Stimulated activated naive CD8-positive, alpha-beta T cell treated with anti-CD3 and anti-CD28 coated beads, Interleukin-15, amount 100 ng/mL, for 72 hours (primary cell): ENCODE measurements at regions not wholly inside any gene's neighbourhood (a gene's known extent, or its start where the extent isn't known, plus 50 kb on each side); places are given as distances from the start of the nearest gene placed in this dataset.

ENCODE experiments used
- ATAC-seq: fragments of 150-1000 bp; cut with Tn5 transposase; 2 replicates; pipeline ENCODE4 v1.10.0; 2021; ENCODE audit warnings: mild to moderate bottlenecking, moderate library complexity
- DNase-seq, 2 donors: peaks; one replicate each; pipeline ENCODE4 v3.0.0; 2021 to 2022
- H3K27ac Mint-ChIP-seq, 2 donors: one replicate each; pipeline ENCODE4 v1.8.0; 2022; ENCODE audit warnings: mild to moderate bottlenecking in 2 of 2, mixed read lengths in 2 of 2, moderate library complexity in 2 of 2
- H3K27me3 Mint-ChIP-seq: one replicate; pipeline ENCODE4 v1.8.0; 2022; ENCODE audit warnings: mixed read lengths
- H3K4me1 Mint-ChIP-seq: one replicate; pipeline ENCODE4 v1.8.0; 2022; ENCODE audit warnings: mild to moderate bottlenecking, mixed read lengths
- H3K4me3 Mint-ChIP-seq, 2 donors: one replicate each; pipeline ENCODE4 v1.8.0; 2022; ENCODE audit warnings: mild to moderate bottlenecking in 2 of 2, mixed read lengths in 2 of 2, moderate library complexity in 1 of 2
- H3K9me3 Mint-ChIP-seq, 2 donors: one replicate each; pipeline ENCODE4 v1.8.0; 2022; ENCODE audit warnings: mixed read lengths in 2 of 2

GRCh38 chr2:126413079-126413478 is 242.9 kb upstream of the GYPC start:
- Mint-ChIP-seq H3K4me3 (peak overlapping the region in 1 of 2 donors; percentile 64), H3K9me3 (peaks cover 0 to 9% of the 10 kb centered on the region in 2 donors), H3K27me3 (no peaks in the 10 kb centered on the region), H3K27ac (peak overlapping the region; percentile 7 to 30), H3K4me1 (peaks cover 18% of the 10 kb centered on the region)
- peak; percentile 92 for ATAC-seq
- DNase-seq = peak in 1 of 2 donors; percentile 1

GRCh38 chr2:126419403-126419802 is 236.6 kb upstream of the GYPC start:
- Mint-ChIP-seq H3K27me3 (peaks cover 6% of the 10 kb centered on the region), H3K4me1 (no peaks in the 10 kb centered on the region), H3K9me3 (peaks cover 19% of the 10 kb centered on the region in 2 donors), H3K27ac (no peak overlapping the region), H3K4me3 (no peak overlapping the region)
- DNase-seq (no peak), ATAC-seq (no peak)

DNA sequence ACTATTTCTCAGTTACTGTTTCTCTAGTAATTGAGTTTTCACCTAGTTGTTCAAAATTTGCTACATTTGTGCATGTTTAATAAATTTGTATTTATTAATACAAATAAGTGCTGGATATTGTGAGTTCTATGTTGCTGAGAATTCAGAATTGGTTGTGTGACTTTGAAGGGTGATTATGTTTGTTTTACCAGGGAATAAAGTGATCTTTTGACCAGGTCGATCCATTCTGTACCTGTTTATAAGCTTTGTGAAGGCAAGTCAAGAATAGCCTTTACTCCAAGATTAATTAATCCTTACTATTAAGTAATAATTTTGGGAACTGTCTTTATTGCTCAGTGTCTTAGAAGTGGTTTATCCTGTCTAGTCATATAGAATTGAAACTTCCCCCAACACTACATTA is 230.0 kb upstream of the GYPC start:
- peaks cover 0 to 4% of the 10 kb centered on the region in 2 donors for H3K9me3 Mint-ChIP-seq
- DNase-seq = no peak
- H3K27ac Mint-ChIP-seq = no peak overlapping the region
- no peak for ATAC-seq
- H3K4me3 Mint-ChIP-seq = no peak overlapping the region
- H3K27me3 Mint-ChIP-seq = peaks cover 12% of the 10 kb centered on the region
- H3K4me1 Mint-ChIP-seq = no peaks in the 10 kb centered on the region

- no peak for DNase-seq
- H3K4me3 Mint-ChIP-seq = no peak overlapping the region
- no peaks in the 10 kb centered on the region for H3K9me3 Mint-ChIP-seq
- H3K4me1 Mint-ChIP-seq = no peaks in the 10 kb centered on the region
- no peak for ATAC-seq
- H3K27ac Mint-ChIP-seq = no peak overlapping the region
- H3K27me3 Mint-ChIP-seq = peaks cover 8% of the 10 kb centered on the region
These were observed 226.9 kb upstream of the GYPC start for GRCh38 chr2:126429103-126429502.

- no peak overlapping the region for H3K4me3 Mint-ChIP-seq
- no peaks in the 10 kb centered on the region for H3K4me1 Mint-ChIP-seq
- H3K27me3 Mint-ChIP-seq = peaks cover 6% of the 10 kb centered on the region
- H3K27ac Mint-ChIP-seq = no peak overlapping the region
- DNase-seq (no peak), ATAC-seq (no peak)
- no peaks in the 10 kb centered on the region for H3K9me3 Mint-ChIP-seq
These were observed 224.8 kb upstream of the GYPC start for GRCh38 chr2:126431136-126431535.

DNA sequence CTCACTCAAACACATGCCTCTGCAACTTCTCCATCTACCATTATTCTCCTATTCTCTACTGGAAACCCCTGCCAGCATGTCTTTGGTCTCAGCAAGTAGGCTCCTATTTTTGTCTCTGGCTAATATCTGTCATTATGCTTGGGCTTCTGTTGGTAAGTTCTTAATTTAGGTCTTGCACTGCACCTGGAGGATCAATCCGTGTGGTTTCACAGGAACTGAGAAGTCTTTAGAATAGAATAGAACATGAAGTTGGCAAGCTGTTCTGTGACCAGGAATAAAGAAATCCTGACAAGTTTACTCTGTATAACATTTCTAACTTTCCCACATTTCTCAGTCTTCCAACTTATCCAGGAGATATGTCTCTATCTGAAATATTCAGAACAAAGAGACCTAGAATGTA is 219.5 kb upstream of the GYPC start:
- Mint-ChIP-seq H3K27me3 (peaks cover 13% of the 10 kb centered on the region), H3K27ac (no peak overlapping the region), H3K4me1 (no peaks in the 10 kb centered on the region), H3K4me3 (no peak overlapping the region), H3K9me3 (no peaks in the 10 kb centered on the region)
- ATAC-seq = no peak
- DNase-seq = no peak

- Mint-ChIP-seq H3K4me1 (no peaks in the 10 kb centered on the region), H3K27ac (no peak overlapping the region), H3K9me3 (no peaks in the 10 kb centered on the region), H3K4me3 (no peak overlapping the region), H3K27me3 (peaks cover 13% of the 10 kb centered on the region)
- no peak for ATAC-seq
- no peak for DNase-seq
These were observed 218.9 kb upstream of the GYPC start for GRCh38 chr2:126437016-126437415.

DNA sequence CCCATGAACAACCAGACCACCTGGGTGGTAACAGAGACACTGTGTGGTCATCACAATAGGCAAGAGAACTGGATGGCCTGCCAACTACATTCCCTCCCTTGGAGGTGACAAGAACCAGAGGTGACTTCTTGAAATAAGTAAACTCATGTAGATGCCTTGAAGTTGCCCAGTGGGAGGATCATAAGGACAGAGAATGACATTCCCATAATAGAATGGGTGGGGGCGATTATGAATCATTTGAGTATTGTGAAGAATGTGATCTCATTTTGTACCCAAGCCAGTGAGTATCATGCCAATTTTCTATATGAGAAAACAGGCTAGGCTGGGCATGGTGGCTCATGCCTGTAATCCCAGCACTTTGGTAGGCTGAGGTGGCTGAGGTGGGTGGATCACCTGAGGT is 211.4 kb upstream of the GYPC start:
- no peaks in the 10 kb centered on the region for H3K9me3 Mint-ChIP-seq
- no peak overlapping the region for H3K4me3 Mint-ChIP-seq
- DNase-seq = no peak
- no peak for ATAC-seq
- H3K27ac Mint-ChIP-seq = no peak overlapping the region
- H3K4me1 Mint-ChIP-seq = no peaks in the 10 kb centered on the region
- H3K27me3 Mint-ChIP-seq = peaks cover 3% of the 10 kb centered on the region

GRCh38 chr2:126446106-126446695 is 209.8 kb upstream of the GYPC start:
- Mint-ChIP-seq H3K27me3 (no peaks in the 10 kb centered on the region), H3K4me3 (no peak overlapping the region), H3K27ac (peak overlapping the region in 1 of 2 donors; percentile 19), H3K9me3 (no peaks in the 10 kb centered on the region), H3K4me1 (no peaks in the 10 kb centered on the region)
- no peak for ATAC-seq
- no peak for DNase-seq

GRCh38 chr2:126448611-126449010 is 207.3 kb upstream of the GYPC start:
- DNase-seq = no peak
- Mint-ChIP-seq H3K4me3 (no peak overlapping the region), H3K27me3 (no peaks in the 10 kb centered on the region), H3K27ac (no peak overlapping the region), H3K4me1 (no peaks in the 10 kb centered on the region), H3K9me3 (no peaks in the 10 kb centered on the region)
- ATAC-seq = no peak

GRCh38 chr2:126449677-126450076 is 206.3 kb upstream of the GYPC start:
- H3K9me3 Mint-ChIP-seq = peaks cover 0 to 8% of the 10 kb centered on the region in 2 donors
- no peaks in the 10 kb centered on the region for H3K4me1 Mint-ChIP-seq
- peaks cover 10% of the 10 kb centered on the region for H3K27me3 Mint-ChIP-seq
- DNase-seq (no peak), ATAC-seq (peak; percentile 9)
- H3K4me3 Mint-ChIP-seq = no peak overlapping the region
- H3K27ac Mint-ChIP-seq = no peak overlapping the region

DNA sequence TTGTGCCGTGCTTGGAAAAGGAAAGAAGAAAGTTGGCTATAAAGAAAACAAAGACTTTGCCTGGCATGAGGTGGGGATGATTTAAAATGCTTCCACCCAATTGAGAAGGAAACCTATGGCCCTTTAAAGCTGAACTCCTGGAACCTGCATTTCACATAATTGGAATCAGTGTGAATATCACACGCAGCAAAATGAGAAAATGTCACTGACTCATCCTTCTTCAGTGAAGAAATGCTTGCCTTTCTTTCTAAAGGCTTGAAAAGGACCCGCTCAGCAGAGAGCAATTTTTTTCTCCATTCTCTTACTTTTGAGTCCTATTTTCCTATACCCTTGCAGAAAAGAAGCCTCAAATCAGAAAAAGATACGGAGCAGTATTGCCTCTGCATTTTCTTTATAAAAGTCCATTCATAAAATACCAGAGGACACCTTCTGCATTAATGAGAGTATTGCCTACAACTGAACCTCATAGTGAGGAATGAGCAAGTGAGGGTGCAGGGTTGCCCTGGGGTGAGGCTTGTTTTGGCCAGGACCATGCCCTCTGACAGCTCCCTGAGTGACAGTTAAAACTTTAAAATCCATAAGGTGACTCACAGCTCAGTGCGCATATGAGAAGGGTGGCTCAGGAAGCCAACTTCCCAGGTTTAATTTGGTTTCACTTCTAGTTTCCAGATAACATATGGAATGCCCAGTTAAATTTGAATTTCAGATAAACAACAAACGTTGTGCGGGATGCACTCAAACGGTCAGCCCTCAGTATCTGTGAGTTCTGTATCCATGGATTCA is 191.9 kb upstream of the GYPC start:
- H3K27ac Mint-ChIP-seq = no peak overlapping the region

GRCh38 chr2:126467367-126468054 is 188.4 kb upstream of the GYPC start:
- Mint-ChIP-seq H3K4me1 (no peaks in the 10 kb centered on the region), H3K9me3 (no peaks in the 10 kb centered on the region), H3K4me3 (no peak overlapping the region), H3K27ac (no peak overlapping the region), H3K27me3 (peaks cover 16% of the 10 kb centered on the region)
- DNase-seq = peak in 1 of 2 donors; percentile 14
- ATAC-seq = peak; percentile 56

More for the DNA sequence above, 191.9 kb upstream of the GYPC start:
- ATAC-seq (no peak), DNase-seq (no peak)
- no peaks in the 10 kb centered on the region for H3K4me1 Mint-ChIP-seq
- no peaks in the 10 kb centered on the region for H3K9me3 Mint-ChIP-seq
- peaks cover 8% of the 10 kb centered on the region for H3K27me3 Mint-ChIP-seq
- no peak overlapping the region for H3K4me3 Mint-ChIP-seq

- Mint-ChIP-seq H3K4me1 (no peaks in the 10 kb centered on the region), H3K27ac (no peak overlapping the region), H3K4me3 (no peak overlapping the region), H3K9me3 (peaks cover 0 to 6% of the 10 kb centered on the region in 2 donors), H3K27me3 (peaks cover 24% of the 10 kb centered on the region)
- ATAC-seq (no peak), DNase-seq (no peak)
These were observed 180.9 kb upstream of the GYPC start for GRCh38 chr2:126475031-126475430.

- Mint-ChIP-seq H3K4me1 (no peaks in the 10 kb centered on the region), H3K27ac (no peak overlapping the region), H3K27me3 (peaks cover 15% of the 10 kb centered on the region), H3K4me3 (no peak overlapping the region), H3K9me3 (peaks cover 0 to 6% of the 10 kb centered on the region in 2 donors)
- DNase-seq (no peak), ATAC-seq (no peak)
These were observed 179.3 kb upstream of the GYPC start for GRCh38 chr2:126476691-126477090.

DNA sequence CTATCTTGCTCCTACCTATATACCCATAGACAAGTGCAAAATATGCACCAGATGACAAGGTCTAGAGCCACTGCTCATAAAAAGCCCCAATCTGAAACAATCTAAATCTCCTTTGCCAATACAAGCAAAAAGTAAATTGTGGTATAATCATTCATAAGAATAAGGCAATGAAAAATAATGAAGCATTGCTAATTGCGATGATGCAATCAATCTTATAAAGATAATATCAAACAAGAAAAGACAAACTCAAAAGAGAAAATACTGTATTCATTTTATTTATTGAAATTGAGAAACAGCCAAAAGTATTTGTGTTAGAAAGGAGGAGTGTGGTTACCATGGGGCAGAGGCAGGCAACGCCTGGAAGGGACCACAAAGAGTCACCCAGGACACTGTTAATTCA is 175.9 kb upstream of the GYPC start:
- no peak for DNase-seq

More for the DNA sequence above, 175.9 kb upstream of the GYPC start:
- H3K4me3 Mint-ChIP-seq = no peak overlapping the region
- H3K4me1 Mint-ChIP-seq = no peaks in the 10 kb centered on the region
- no peak overlapping the region for H3K27ac Mint-ChIP-seq
- no peaks in the 10 kb centered on the region for H3K27me3 Mint-ChIP-seq
- no peak for ATAC-seq
- peaks cover 0 to 6% of the 10 kb centered on the region in 2 donors for H3K9me3 Mint-ChIP-seq
